Hindlimb muscle (tissue), 1 donor: ENCODE measurements at regions not wholly inside any gene's neighbourhood (a gene's known extent, or its start where the extent isn't known, plus 50 kb on each side); places are given as distances from the start of the nearest gene placed in this dataset.
"Not testable (repeated sequence)": the region's sequence is repeated elsewhere in the genome, so short reads cannot be mapped to it uniquely, and the experiment has no call there.

Source experiments
- DNase-seq: peaks from one replicate; pipeline ENCODE4 v3.0.0-alpha.2; 2013

- not testable (repeated sequence) for DNase-seq
Measured at GRCh38 chr13:86253497-86253896, 454.3 kb upstream of the SLITRK6 start.

GRCh38 chr13:86255820-86256219 lies 456.6 kb upstream of the SLITRK6 start:
- DNase-seq: not testable (repeated sequence)

- no peak for DNase-seq
Measured at GRCh38 chr13:86269511-86269910, 470.3 kb upstream of the SLITRK6 start.

- DNase-seq: no peak
Measured at GRCh38 chr13:86282442-86282841, 483.2 kb upstream of the SLITRK6 start.

GRCh38 chr13:86283031-86283430 lies 483.8 kb upstream of the SLITRK6 start:
- DNase-seq: no peak

GRCh38 chr13:86298725-86299124 lies 499.5 kb upstream of the SLITRK6 start:
- no peak for DNase-seq

GRCh38 chr13:86299128-86299527 lies 499.9 kb upstream of the SLITRK6 start:
- no peak for DNase-seq

GRCh38 chr13:86309881-86310280 lies 510.7 kb upstream of the SLITRK6 start:
- no peak for DNase-seq

GRCh38 chr13:86313421-86313820 lies 514.2 kb upstream of the SLITRK6 start:
- DNase-seq: no peak

- no peak for DNase-seq
Measured at GRCh38 chr13:86318450-86318849, 519.2 kb upstream of the SLITRK6 start.

- DNase-seq: no peak
Measured at GRCh38 chr13:86324191-86324590, 525.0 kb upstream of the SLITRK6 start.

GRCh38 chr13:86355301-86355700 lies 556.1 kb upstream of the SLITRK6 start:
- no peak for DNase-seq

GRCh38 chr13:86357106-86357505 lies 557.9 kb upstream of the SLITRK6 start:
- DNase-seq: no peak

GRCh38 chr13:86363749-86364148 lies 564.5 kb upstream of the SLITRK6 start:
- DNase-seq: not testable (repeated sequence)

- DNase-seq: no peak
Measured at GRCh38 chr13:86368924-86369323, 569.7 kb upstream of the SLITRK6 start.

GRCh38 chr13:86377451-86377850 lies 578.2 kb upstream of the SLITRK6 start:
- DNase-seq: no peak

GRCh38 chr13:86378628-86379027 lies 579.4 kb upstream of the SLITRK6 start:
- DNase-seq: no peak

- DNase-seq: no peak
Measured at GRCh38 chr13:86383151-86383550, 583.9 kb upstream of the SLITRK6 start.

- DNase-seq: no peak
Measured at GRCh38 chr13:86383561-86383960, 584.3 kb upstream of the SLITRK6 start.

- no peak for DNase-seq
Measured at GRCh38 chr13:86397635-86398034, 598.4 kb upstream of the SLITRK6 start.

GRCh38 chr13:86399572-86399971 lies 600.4 kb upstream of the SLITRK6 start:
- DNase-seq: no peak

GRCh38 chr13:86402500-86402899 lies 603.3 kb upstream of the SLITRK6 start:
- DNase-seq: no peak

- no peak for DNase-seq
Measured at GRCh38 chr13:86403181-86403580, 604.0 kb upstream of the SLITRK6 start.

- DNase-seq: no peak
Measured at GRCh38 chr13:86409466-86410241, 610.4 kb upstream of the SLITRK6 start.
